ENCODE measurements at regions not wholly inside any gene's neighbourhood (a gene's known extent, or its start where the extent isn't known, plus 50 kb on each side); places are given as distances from the start of the nearest gene placed in this dataset.

DNA sequence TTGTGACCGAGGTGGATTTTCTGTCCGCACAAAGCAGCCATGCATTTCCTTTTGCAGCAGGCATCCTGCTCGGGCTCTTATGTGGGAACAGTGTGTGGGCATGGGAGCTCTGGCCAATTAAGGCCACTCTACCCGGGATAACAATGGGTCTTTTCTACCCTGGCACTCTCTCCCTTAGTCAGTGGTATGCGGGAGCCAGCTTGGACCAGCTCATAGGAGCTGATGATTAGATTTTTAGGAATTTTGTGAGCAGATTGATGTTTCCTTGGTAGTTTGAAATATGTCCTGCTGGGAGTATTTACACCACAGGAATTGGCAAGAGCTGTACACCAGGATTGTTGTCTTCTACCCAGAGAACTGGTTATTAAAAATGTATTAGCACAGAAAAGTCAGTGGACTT is 89.3 kb downstream of the SPP2 start:
- POLR2A ChIA-PET: no interaction called here
- Histone ChIP-seq H2AFZ (ENCODE audit: low read depth, low read length, poor library complexity, severe bottlenecking) (no peak overlapping the region), H3K4me1 (ENCODE audit: control insufficient read depth in 1 of 2, insufficient read depth in 2 of 2, low read length in 2 of 2) (peaks cover 8 to 33% of the 10 kb centered on the region in 2 experiments; a peak in 3 of 4 replicates), H3K27me3 (ENCODE audit: insufficient read depth, low read length) (no peaks in the 10 kb centered on the region), H3K9me3 (ENCODE audit: control insufficient read depth in 1 of 2, insufficient read depth in 1 of 2, low read depth in 1 of 2, low read length in 2 of 2) (no peaks in the 10 kb centered on the region), H4K20me1 (ENCODE audit: insufficient read depth) (no peaks in the 10 kb centered on the region), H3K9me2 (ENCODE audit: insufficient read depth) (no peaks in the 10 kb centered on the region), H3K27ac (ENCODE audit: low read depth, low read length) (no peak overlapping the region), H3K4me2 (ENCODE audit: low read length) (no peak overlapping the region), H3K9ac (ENCODE audit: low read length) (no peak overlapping the region), H3K79me2 (ENCODE audit: insufficient read depth, low read length) (no peaks in the 10 kb centered on the region), H3K36me3 (ENCODE audit: control insufficient read depth in 1 of 2, insufficient read depth in 2 of 2, low read length in 2 of 2) (no peaks in the 10 kb centered on the region), H3K4me3 (replicated peaks in 1 of 2; ENCODE audit: low read depth in 1 of 2, low read length in 2 of 2) (no peak overlapping the region)
- TF ChIP-seq YY1 (IDR thresholded peaks at IDR 0.05; ENCODE audit: extremely low read depth, insufficient replicate concordance, low read depth, low read length) (no peak), POLR2A (IDR thresholded peaks at IDR 0.05; ENCODE audit: borderline replicate concordance, extremely low read depth, insufficient read depth, insufficient read length) (no peak), TCF7L2 (IDR thresholded peaks at IDR 0.05; ENCODE audit: borderline replicate concordance, extremely low read depth, insufficient read depth, insufficient read length) (no peak), EZH2phosphoT487 (IDR thresholded peaks at IDR 0.05; ENCODE audit: borderline replicate concordance) (no peak), SP1 (IDR thresholded peaks at IDR 0.05; ENCODE audit: low read depth) (no peak)
- TF ChIP-seq, protein P1, sequence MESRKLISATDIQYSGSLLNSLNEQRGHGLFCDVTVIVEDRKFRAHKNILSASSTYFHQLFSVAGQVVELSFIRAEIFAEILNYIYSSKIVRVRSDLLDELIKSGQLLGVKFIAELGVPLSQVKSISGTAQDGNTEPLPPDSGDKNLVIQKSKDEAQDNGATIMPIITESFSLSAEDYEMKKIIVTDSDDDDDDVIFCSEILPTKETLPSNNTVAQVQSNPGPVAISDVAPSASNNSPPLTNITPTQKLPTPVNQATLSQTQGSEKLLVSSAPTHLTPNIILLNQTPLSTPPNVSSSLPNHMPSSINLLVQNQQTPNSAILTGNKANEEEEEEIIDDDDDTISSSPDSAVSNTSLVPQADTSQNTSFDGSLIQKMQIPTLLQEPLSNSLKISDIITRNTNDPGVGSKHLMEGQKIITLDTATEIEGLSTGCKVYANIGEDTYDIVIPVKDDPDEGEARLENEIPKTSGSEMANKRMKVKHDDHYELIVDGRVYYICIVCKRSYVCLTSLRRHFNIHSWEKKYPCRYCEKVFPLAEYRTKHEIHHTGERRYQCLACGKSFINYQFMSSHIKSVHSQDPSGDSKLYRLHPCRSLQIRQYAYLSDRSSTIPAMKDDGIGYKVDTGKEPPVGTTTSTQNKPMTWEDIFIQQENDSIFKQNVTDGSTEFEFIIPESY (IDR thresholded peaks at IDR 0.05; ENCODE audit: extremely low read depth, insufficient replicate concordance, low read length): no peak
- TF ChIP-seq, protein P2, sequence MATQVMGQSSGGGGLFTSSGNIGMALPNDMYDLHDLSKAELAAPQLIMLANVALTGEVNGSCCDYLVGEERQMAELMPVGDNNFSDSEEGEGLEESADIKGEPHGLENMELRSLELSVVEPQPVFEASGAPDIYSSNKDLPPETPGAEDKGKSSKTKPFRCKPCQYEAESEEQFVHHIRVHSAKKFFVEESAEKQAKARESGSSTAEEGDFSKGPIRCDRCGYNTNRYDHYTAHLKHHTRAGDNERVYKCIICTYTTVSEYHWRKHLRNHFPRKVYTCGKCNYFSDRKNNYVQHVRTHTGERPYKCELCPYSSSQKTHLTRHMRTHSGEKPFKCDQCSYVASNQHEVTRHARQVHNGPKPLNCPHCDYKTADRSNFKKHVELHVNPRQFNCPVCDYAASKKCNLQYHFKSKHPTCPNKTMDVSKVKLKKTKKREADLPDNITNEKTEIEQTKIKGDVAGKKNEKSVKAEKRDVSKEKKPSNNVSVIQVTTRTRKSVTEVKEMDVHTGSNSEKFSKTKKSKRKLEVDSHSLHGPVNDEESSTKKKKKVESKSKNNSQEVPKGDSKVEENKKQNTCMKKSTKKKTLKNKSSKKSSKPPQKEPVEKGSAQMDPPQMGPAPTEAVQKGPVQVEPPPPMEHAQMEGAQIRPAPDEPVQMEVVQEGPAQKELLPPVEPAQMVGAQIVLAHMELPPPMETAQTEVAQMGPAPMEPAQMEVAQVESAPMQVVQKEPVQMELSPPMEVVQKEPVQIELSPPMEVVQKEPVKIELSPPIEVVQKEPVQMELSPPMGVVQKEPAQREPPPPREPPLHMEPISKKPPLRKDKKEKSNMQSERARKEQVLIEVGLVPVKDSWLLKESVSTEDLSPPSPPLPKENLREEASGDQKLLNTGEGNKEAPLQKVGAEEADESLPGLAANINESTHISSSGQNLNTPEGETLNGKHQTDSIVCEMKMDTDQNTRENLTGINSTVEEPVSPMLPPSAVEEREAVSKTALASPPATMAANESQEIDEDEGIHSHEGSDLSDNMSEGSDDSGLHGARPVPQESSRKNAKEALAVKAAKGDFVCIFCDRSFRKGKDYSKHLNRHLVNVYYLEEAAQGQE (IDR thresholded peaks at IDR 0.05; ENCODE audit: low read depth): no peak
- no TSS peak for BruUV-seq (replicated peaks)
- no peak for DNase-seq (ENCODE audit: low read depth, low spot score)
- CTCF ChIA-PET: no interaction called here
- ATAC-seq: no peak
- RAD21 ChIA-PET (ENCODE audit: low non-redundant PET in 1 of 2, low total read pairs in 2 of 2, uncharacterized antibody in 2 of 2, unreplicated experiment in 2 of 2): no interaction called here
- intact Hi-C loops (cut with micrococcal nuclease): loop anchor here (5.0 to 10.0 kb wide), 2 partner anchors 285 to 973 kb away; no protein-coding TSS in a partner anchor

Measured in HCT116 (cell line).